GM18861 (cell line): ENCODE measurements at regions not wholly inside any gene's neighbourhood (a gene's known extent, or its start where the extent isn't known, plus 50 kb on each side); places are given as distances from the start of the nearest gene placed in this dataset.
"Not testable (repeated sequence)": the region's sequence is repeated elsewhere in the genome, so short reads cannot be mapped to it uniquely, and the experiment has no call there.

ENCODE experiments used
- ATAC-seq: cut with Tn5 transposase; IDR thresholded peaks from one replicate; pipeline ENCODE4 v1.9.1; 2021; ENCODE audit not compliant: unreplicated experiment

DNA sequence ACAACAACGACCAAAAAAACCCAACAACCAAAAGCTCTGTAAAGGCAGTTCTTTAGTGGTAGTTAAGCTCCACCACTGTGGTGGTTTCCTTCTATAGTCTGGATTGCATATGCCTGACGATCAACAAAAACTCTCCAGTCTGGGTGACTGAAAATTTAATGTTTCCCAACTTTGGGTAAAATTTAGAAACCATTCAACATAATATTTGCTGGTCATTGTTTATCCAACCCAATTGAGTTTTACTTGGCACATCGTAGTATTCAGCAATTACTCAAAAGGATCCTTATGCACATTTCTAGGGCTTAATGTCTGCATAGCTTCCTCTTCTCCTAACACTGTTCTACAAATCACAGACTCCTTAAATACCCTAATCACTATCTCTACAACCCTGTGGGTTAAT, 1080.2 kb upstream of the NRXN1 start:
- no peak for ATAC-seq

DNA sequence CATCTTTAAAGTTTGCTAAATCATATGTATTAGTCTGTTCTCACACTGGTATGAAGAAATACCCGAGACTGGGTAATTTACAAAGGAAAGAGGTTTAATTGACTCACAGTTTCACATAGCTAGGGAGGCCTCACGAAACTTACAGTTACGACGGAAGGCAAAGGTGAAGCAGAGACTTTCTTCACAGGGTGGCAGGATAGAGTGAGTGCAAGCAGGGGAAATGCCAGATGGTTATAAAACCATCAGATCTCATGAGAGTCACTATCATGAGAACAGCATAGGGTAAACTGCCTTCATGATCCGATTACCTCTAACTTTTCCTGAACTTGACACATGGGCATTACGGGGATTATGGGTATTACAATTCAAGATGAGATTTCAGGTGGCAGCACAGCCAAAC, 1075.2 kb upstream of the NRXN1 start:
- no peak for ATAC-seq

DNA sequence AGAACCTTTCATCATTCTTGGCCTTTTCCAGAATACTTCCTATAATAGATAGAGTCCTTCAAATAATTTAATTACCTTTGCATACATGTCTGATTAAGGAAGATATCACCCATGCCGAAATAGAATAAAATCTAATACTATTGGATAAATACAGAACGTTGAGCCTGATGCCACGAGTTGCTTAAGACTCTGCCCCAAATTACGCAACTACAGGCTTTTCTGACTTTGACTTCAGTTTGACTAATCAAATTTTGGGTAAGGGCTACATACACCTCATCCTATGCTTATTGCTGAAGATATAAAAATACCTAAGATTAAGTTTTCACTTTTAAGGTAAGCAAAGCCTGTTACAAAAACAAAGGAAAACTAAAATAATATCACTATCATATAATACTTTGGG, 1065.1 kb upstream of the NRXN1 start:
- no peak for ATAC-seq

DNA sequence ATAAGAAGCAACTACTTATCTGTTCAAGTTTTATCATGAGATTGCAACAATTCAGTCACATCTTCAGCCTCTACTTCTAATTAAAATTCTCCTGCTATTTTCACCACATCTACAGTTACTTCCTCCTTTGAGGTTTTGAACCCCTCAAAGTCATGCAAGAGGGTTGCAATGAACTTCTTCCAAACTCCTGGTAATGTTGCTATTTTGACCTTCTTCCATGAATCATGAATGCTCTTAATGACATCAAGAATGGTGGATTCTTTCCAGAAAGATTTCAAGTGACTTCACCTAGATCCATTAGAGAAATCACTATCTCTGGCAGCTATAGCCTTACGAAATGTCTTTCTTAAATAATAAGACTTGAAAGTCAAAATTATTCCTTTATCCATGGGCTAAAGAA, 1052.8 kb upstream of the NRXN1 start:
- ATAC-seq = no peak

DNA sequence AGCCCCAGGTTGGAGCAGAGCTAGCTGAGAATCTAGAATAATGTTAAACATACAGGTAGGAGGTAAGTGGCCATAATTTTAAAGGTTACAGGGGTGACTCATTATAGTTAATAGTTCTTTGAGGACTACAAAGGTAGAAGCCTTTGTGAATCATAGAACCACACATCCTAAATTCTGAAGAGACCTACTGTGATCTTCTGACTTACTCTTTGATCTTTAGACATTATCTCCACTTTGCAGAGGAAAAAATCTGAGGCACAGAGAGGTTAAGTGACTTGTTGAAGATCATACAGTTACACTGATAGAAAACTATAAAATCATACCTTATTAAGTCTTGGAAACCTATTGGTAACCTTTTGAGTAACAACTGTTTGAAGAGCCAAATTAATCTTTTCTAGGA, 1051.3 kb upstream of the NRXN1 start:
- no peak for ATAC-seq

DNA sequence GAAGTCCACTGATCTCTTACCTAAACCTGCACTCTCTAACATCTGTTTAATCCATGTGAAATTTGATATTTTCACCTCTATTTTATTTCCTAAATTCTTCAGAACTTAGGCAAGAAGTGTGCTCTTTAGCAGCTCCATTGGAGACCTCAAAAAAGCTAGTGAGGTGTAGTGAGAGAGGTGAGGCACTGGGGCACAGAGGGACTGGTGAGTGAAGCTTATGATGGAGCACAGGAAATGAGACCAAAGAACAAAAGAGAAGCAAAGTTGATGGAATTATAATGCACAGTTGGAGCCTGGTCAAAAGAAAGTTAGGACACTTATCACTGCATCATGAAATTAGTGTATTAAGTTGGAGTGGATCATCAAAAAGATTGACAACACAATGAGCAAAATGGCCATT, 1050.7 kb upstream of the NRXN1 start:
- ATAC-seq = no peak

DNA sequence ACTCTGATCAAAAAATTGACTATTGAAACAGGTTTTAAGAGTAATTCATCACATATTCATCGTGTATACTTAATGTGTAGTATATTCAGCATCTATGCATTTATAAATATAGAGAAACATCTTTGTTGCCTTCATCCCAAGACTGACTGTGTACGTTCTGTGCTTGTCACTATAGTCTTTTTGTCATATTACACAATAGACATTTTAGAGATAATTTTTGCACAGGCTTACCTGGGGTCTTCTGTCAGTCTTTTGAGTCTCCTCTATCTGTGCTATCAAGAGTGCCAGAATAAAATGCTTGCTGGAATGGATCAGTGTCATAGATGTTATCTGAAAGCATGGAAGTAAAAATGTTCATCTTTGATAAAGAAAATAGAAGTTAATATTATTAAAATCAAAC, 1047.7 kb upstream of the NRXN1 start:
- no peak for ATAC-seq

- ATAC-seq = no peak
Observed at GRCh38 chr2:52077159-52077558, 1045.2 kb upstream of the NRXN1 start.

GRCh38 chr2:52074130-52074719, 1042.3 kb upstream of the NRXN1 start:
- ATAC-seq = no peak

DNA sequence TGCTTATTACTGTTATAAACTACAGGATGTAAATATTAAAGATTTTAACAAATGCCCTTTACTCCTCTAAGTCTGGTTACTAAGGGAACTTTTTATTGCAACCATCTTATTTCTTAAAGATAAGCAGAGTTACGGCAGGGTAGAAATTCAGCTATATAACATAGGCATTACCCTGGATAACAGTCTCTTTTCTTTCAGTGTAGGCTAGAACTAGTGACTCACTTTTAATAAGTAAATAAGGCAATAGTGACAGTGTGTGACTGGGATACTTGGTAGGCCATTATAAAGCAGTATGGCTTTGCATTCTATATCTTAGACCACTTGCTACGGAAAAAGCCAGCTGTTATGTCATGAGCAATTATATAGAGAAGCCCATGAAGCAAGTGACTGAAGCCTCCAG, 1041.0 kb upstream of the NRXN1 start:
- ATAC-seq = no peak

- ATAC-seq = no peak
Observed at GRCh38 chr2:52070665-52071064, 1038.7 kb upstream of the NRXN1 start.

- ATAC-seq = no peak
Observed at GRCh38 chr2:52064234-52064633, 1032.3 kb upstream of the NRXN1 start.

- no peak for ATAC-seq
Observed at GRCh38 chr2:52054824-52055223, 1022.9 kb upstream of the NRXN1 start.

DNA sequence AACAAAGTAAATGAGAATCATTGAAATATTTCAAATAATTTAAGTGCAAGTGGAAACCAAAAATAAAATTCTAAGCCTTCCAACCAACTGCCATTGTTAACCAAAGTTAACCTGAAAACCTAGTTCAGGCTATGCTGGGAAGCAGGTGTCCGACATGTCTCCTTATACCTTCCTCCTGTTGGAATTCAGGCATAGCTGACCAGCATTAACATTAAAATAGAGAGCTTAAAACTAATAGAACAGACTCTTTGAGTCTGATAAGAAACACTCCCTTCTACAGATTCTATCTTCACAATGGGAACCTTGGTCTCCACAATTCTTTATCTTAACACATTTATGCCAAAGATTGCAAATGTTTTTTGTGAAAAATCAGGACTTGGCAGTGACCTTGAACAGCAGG, 1004.9 kb upstream of the NRXN1 start:
- ATAC-seq = no peak

GRCh38 chr2:52036024-52036423, 1004.1 kb upstream of the NRXN1 start:
- no peak for ATAC-seq

GRCh38 chr2:52035391-52035790, 1003.5 kb upstream of the NRXN1 start:
- ATAC-seq = no peak

DNA sequence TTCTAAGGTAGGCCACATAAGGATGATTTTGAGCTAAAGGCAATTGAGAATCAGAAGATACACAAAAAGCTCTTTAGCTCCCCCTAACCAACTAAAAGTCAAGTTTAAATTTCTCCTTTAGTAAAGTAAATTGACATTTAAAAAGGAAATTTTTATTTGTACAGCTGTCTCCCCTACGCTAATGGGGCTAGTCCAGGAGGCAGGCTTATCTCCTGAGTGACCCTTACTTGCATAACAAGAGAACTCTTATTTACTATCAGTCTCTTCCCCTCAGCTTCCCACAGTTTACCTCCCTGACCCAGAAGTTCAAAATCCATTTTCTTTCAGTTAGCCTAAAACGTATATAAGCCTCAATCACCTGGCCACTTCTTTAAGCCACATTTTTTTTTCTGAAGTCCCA, 1002.8 kb upstream of the NRXN1 start:
- ATAC-seq = no peak

GRCh38 chr2:52022006-52022405, 990.1 kb upstream of the NRXN1 start:
- ATAC-seq = no peak

DNA sequence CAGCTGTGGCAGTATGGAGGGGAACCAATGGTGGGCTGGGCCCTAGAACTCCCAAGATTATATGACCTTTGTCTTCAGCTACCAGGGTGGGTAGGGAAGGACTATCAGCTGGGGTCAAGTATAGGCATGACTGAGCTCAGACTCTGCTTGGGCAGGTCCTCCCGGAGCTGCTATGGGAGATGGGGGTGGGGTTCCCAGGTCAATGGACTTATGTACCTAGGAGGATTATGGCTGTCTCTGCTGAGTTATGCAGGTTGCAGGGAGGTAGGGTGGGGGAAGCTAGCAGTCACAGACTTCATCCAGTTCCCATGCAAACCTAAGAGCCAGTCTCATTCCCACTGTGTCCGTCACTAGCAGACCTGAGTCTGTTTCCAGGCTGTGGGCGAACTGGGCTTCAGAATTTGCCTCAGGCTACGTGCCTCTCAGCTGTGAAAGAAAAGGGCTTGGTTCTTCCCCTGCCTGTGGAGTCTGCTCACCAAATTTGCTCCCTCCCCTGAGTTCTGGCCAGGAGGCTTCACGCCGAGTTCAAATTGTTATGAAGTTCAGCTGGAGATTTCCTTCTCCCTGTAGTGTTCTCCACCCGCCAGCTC, 985.8 kb upstream of the NRXN1 start:
- ATAC-seq = no peak

DNA sequence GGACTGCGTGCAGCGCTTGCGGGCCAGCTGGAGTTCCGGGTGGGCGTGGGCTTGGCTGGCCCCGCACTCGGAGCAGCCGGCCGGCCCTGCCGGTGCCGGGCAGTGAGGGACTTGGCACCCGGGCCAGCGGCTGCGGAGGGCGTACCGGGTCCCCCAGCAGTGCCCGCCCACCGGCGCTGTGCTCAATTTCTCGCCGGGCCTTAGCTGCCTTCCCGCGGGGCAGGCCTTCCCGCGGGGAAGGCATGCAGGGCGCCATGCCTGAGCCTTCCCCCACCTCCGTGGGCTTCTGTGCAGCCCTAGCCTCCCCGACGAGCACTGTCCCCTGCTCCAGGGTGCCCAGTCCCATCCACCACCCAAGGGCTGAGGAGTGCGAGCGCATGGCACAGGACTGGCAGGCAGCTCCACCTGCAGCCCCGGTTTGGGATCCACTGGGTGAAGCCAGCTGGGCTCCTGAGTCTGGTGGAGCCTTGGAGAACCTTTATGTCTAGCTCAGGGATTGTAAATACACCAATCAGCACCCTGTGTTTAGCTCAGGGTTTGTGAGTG, 975.0 kb upstream of the NRXN1 start:
- not testable (repeated sequence) for ATAC-seq

DNA sequence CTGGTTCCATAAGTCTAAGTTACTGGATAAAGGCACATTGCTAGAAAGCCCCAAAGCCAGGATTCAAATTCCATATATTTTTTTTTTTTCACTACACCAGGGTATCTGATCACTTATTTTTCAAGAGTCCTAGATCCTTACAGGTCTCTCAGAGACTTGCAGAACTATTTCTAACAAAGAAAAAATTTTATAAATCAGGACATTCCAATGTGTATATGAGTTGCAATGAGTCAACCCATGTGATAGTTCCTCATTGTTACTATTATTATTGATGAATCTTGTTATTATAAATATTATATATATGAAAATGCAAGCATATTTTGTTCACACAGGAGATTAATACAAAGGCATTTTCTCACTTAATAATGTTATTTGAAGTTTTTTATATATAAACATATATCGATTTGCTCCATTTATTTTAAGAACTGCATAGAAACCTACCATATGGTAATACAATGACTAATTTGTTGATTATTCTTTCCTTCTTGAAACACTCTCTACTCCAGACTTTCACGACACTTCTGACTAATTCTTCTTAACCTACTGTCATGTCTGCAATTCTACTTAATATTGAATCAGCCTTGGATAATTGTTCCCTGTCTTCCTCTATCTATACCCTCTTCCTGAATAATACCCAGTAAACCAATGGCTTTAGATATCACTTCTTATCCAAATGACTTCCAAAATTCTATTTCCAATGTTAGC, 968.4 kb upstream of the NRXN1 start:
- ATAC-seq = no peak

- no peak for ATAC-seq
Observed at GRCh38 chr2:51998890-51999289, 967.0 kb upstream of the NRXN1 start.
